H54 (cell line): ENCODE measurements at regions not wholly inside any gene's neighbourhood (a gene's known extent, or its start where the extent isn't known, plus 50 kb on each side); places are given as distances from the start of the nearest gene placed in this dataset.
"Not testable (repeated sequence)": the region's sequence is repeated elsewhere in the genome, so short reads cannot be mapped to it uniquely, and the experiment has no call there.

Experiments
- DNase-seq: peaks from one replicate; pipeline ENCODE4 v3.0.0; 2011; ENCODE audit warnings: low spot score, mixed read lengths; ENCODE audit not compliant: insufficient read length
- FAIRE-seq: peaks from 3 replicates; lab custom pipeline; 2011; peaks lifted over from hg19 to GRCh38; lab: Jason Lieb, UNC
- POLR2A ChIP-seq: IDR thresholded peaks from 2 replicates; pipeline ENCODE4 v1.6.1; 2011; ENCODE audit warnings: low read depth, mild to moderate bottlenecking, low read length

- no peak for TF ChIP-seq POLR2A
- DNase-seq (no peak), FAIRE-seq (no peak)
Observed at GRCh38 chr1:233485809-233486398, 128.0 kb upstream of the KCNK1 start.

GRCh38 chr1:233487408-233487807 is 126.5 kb upstream of the KCNK1 start:
- TF ChIP-seq POLR2A = no peak
- FAIRE-seq (no peak), DNase-seq (no peak)

GRCh38 chr1:233489411-233489810 is 124.5 kb upstream of the KCNK1 start:
- DNase-seq (no peak), FAIRE-seq (no peak)
- no peak for TF ChIP-seq POLR2A

- DNase-seq (no peak), FAIRE-seq (no peak)
- TF ChIP-seq POLR2A = no peak
Observed at GRCh38 chr1:233490488-233490887, 123.4 kb upstream of the KCNK1 start.

- DNase-seq = no peak
- no peak for TF ChIP-seq POLR2A
- no peak for FAIRE-seq
Observed at GRCh38 chr1:233491953-233492620, 121.8 kb upstream of the KCNK1 start.

- no peak for TF ChIP-seq POLR2A
- DNase-seq (no peak), FAIRE-seq (no peak)
Observed at GRCh38 chr1:233496993-233497392, 116.9 kb upstream of the KCNK1 start.

GRCh38 chr1:233497679-233498078 is 116.2 kb upstream of the KCNK1 start:
- no peak for TF ChIP-seq POLR2A

GRCh38 chr1:233500106-233500505 is 113.8 kb upstream of the KCNK1 start:
- TF ChIP-seq POLR2A = no peak
- FAIRE-seq (no peak), DNase-seq (no peak)

More at GRCh38 chr1:233497679-233498078, 116.2 kb upstream of the KCNK1 start:
- DNase-seq = no peak
- FAIRE-seq = no peak

GRCh38 chr1:233503366-233503954 is 110.4 kb upstream of the KCNK1 start:
- TF ChIP-seq POLR2A = no peak

GRCh38 chr1:233505130-233505529 is 108.8 kb upstream of the KCNK1 start:
- TF ChIP-seq POLR2A = no peak
- DNase-seq (no peak), FAIRE-seq (no peak)

More at GRCh38 chr1:233503366-233503954, 110.4 kb upstream of the KCNK1 start:
- DNase-seq = no peak
- no peak for FAIRE-seq

- DNase-seq, FAIRE-seq: not testable (repeated sequence)
Observed at GRCh38 chr1:233505889-233506288, 108.0 kb upstream of the KCNK1 start.

GRCh38 chr1:233509526-233509925 is 104.4 kb upstream of the KCNK1 start:
- DNase-seq (no peak), FAIRE-seq (no peak)
- TF ChIP-seq POLR2A = no peak

GRCh38 chr1:233512538-233512937 is 101.4 kb upstream of the KCNK1 start:
- TF ChIP-seq POLR2A = no peak
- no peak for DNase-seq
- FAIRE-seq = no peak

GRCh38 chr1:233513431-233513830 is 100.5 kb upstream of the KCNK1 start:
- FAIRE-seq (no peak), DNase-seq (no peak)
- no peak for TF ChIP-seq POLR2A
